RWPE2 (cell line): ENCODE measurements at regions not wholly inside any gene's neighbourhood (a gene's known extent, or its start where the extent isn't known, plus 50 kb on each side); places are given as distances from the start of the nearest gene placed in this dataset.

Source experiments
- ATAC-seq: fragments of 200-7000 bp; cut with Tn5 transposase; 3 replicates; pipeline ENCODE4 v1.9.1; 2021; ENCODE audit warnings: low read depth
- DNase-seq: peaks from one replicate; pipeline ENCODE4 v3.0.0-alpha.2; 2020; ENCODE audit warnings: low spot score
- H3K27ac ChIP-seq: fragments of 450-650 bp; 2 replicates; pipeline ENCODE4 v1.5.1; 2017; ENCODE audit warnings: mild to moderate bottlenecking; ENCODE audit not compliant: poor library complexity, severe bottlenecking
- H3K27me3 ChIP-seq: fragments of 250-450 bp; sonication (Bioruptor Pico); 2 replicates; pipeline ENCODE4 v1.5.1; 2021; ENCODE audit warnings: mild to moderate bottlenecking, moderate library complexity; ENCODE audit not compliant: insufficient read depth, poor library complexity, severe bottlenecking
- H3K36me3 ChIP-seq: fragments of 250-450 bp; sonication (Bioruptor Pico); 2 replicates; pipeline ENCODE4 v1.5.1; 2020; ENCODE audit warnings: low read depth, mild to moderate bottlenecking, moderate library complexity
- H3K4me1 ChIP-seq: fragments of 250-450 bp; sonication (Bioruptor Pico); 2 replicates; pipeline ENCODE4 v1.5.1; 2021; ENCODE audit warnings: mild to moderate bottlenecking, moderate library complexity; ENCODE audit not compliant: insufficient read depth, poor library complexity, severe bottlenecking
- H3K4me3 ChIP-seq: fragments of 250-450 bp; sonication (Bioruptor Pico); 2 replicates; pipeline ENCODE4 v1.5.1; 2021; ENCODE audit warnings: mild to moderate bottlenecking, moderate library complexity; ENCODE audit not compliant: severe bottlenecking
- H3K9me3 ChIP-seq: fragments of 250-450 bp; sonication (Bioruptor Pico); 2 replicates; pipeline ENCODE4 v1.5.1; 2021; ENCODE audit warnings: mild to moderate bottlenecking, moderate library complexity; ENCODE audit not compliant: severe bottlenecking
- CTCF ChIP-seq: fragments of 450-650 bp; IDR thresholded peaks from one replicate; pipeline ENCODE4 v1.5.1; 2017; ENCODE audit warnings: mild to moderate bottlenecking, moderate library complexity; ENCODE audit not compliant: poor library complexity, severe bottlenecking

- no peak for DNase-seq
- no peaks in the 10 kb centered on the region for H3K9me3 ChIP-seq
- no peak overlapping the region for H3K4me3 ChIP-seq
- no peak for TF ChIP-seq CTCF
- H3K36me3 ChIP-seq: no peaks in the 10 kb centered on the region
- ATAC-seq: no peak
- H3K27ac ChIP-seq: no peak overlapping the region
- H3K27me3 ChIP-seq: peaks cover 33% of the 10 kb centered on the region
- H3K4me1 ChIP-seq: no peaks in the 10 kb centered on the region
Measured at GRCh38 chr14:66078006-66078405, 408.2 kb upstream of the CCDC196 start.

- H3K36me3 ChIP-seq: no peaks in the 10 kb centered on the region
- no peak for DNase-seq
- peak; percentile 17; the same call in 1 of the 3 replicates for ATAC-seq
- no peaks in the 10 kb centered on the region for H3K4me1 ChIP-seq
- no peaks in the 10 kb centered on the region for H3K9me3 ChIP-seq
- no peak for TF ChIP-seq CTCF
- no peak overlapping the region for H3K4me3 ChIP-seq
- H3K27ac ChIP-seq: no peak overlapping the region
- peaks cover 38% of the 10 kb centered on the region for H3K27me3 ChIP-seq
Measured at GRCh38 chr14:66081594-66082376, 404.4 kb upstream of the CCDC196 start.

- no peak for TF ChIP-seq CTCF
- ATAC-seq (no peak), DNase-seq (no peak)
- peaks cover 26% of the 10 kb centered on the region for H3K27me3 ChIP-seq
- H3K9me3 ChIP-seq: no peaks in the 10 kb centered on the region
- H3K27ac ChIP-seq: no peak overlapping the region
- H3K4me3 ChIP-seq: no peak overlapping the region
- H3K36me3 ChIP-seq: no peaks in the 10 kb centered on the region
- no peaks in the 10 kb centered on the region for H3K4me1 ChIP-seq
Measured at GRCh38 chr14:66085224-66085623, 400.9 kb upstream of the CCDC196 start.

- Histone ChIP-seq H3K4me1 (no peaks in the 10 kb centered on the region), H3K27me3 (peaks cover 24% of the 10 kb centered on the region), H3K36me3 (no peaks in the 10 kb centered on the region), H3K4me3 (no peak overlapping the region), H3K27ac (no peak overlapping the region), H3K9me3 (no peaks in the 10 kb centered on the region)
- no peak for DNase-seq
- no peak for ATAC-seq
- TF ChIP-seq CTCF: no peak
Measured at GRCh38 chr14:66085665-66086064, 400.5 kb upstream of the CCDC196 start.

- Histone ChIP-seq H3K4me3 (no peak overlapping the region), H3K27me3 (peaks cover 19% of the 10 kb centered on the region), H3K9me3 (no peaks in the 10 kb centered on the region), H3K27ac (no peak overlapping the region), H3K4me1 (no peaks in the 10 kb centered on the region), H3K36me3 (no peaks in the 10 kb centered on the region)
- TF ChIP-seq CTCF: no peak
- no peak for DNase-seq
- ATAC-seq: no peak
Measured at GRCh38 chr14:66087231-66087630, 398.9 kb upstream of the CCDC196 start.
